ENCODE measurements at regions not wholly inside any gene's neighbourhood (a gene's known extent, or its start where the extent isn't known, plus 50 kb on each side); places are given as distances from the start of the nearest gene placed in this dataset.

- no peaks in the 10 kb centered on the region for H3K36me3 ChIP-seq (replicated peaks; ENCODE audit: insufficient read depth, low read length)
- no peak overlapping the region for H3K27ac ChIP-seq (ENCODE audit: low read length)
- no peaks in the 10 kb centered on the region for H3K4me1 ChIP-seq (ENCODE audit: low read length)
- H3K27me3 ChIP-seq (replicated peaks; ENCODE audit: insufficient read depth, low read length), result no peaks in the 10 kb centered on the region
- no peak overlapping the region for H3K4me3 ChIP-seq (ENCODE audit: low read length)
- no peaks in the 10 kb centered on the region for H3F3A ChIP-seq (ENCODE audit: insufficient read depth, low read length)
- TF ChIP-seq EZH2phosphoT487 (IDR thresholded peaks at IDR 0.05; ENCODE audit: low read length) (no peak), EZH2 (optimal IDR thresholded peaks at IDR 0.05; ENCODE audit: low read depth, low read length) (no peak), CTCF (IDR thresholded peaks at IDR 0.05; ENCODE audit: low read length) (no peak)
- H2AFZ ChIP-seq (ENCODE audit: low read length), result no peak overlapping the region
- H3K79me2 ChIP-seq (ENCODE audit: low read length), result no peaks in the 10 kb centered on the region
- H3K9ac ChIP-seq (ENCODE audit: low read length), result no peak overlapping the region
- H3K4me2 ChIP-seq (ENCODE audit: low read depth, low read length), result no peak overlapping the region
- H4K20me1 ChIP-seq (ENCODE audit: insufficient read depth, low read length), result no peaks in the 10 kb centered on the region
- H3K9me3 ChIP-seq (replicated peaks; ENCODE audit: insufficient read depth, low read length), result no peaks in the 10 kb centered on the region
- no peak for DNase-seq
- no peaks in the 10 kb centered on the region for H3K9me2 ChIP-seq (replicated peaks; ENCODE audit: insufficient read depth, low read length)
Measured at GRCh38 chr2:236636261-236636660, 66.6 kb downstream of the ACKR3 start.

- no peak for TF ChIP-seq EZH2 (optimal IDR thresholded peaks at IDR 0.05; ENCODE audit: low read depth, low read length)
- no peak for TF ChIP-seq CTCF (IDR thresholded peaks at IDR 0.05; ENCODE audit: low read length)
- no peak for TF ChIP-seq EZH2phosphoT487 (IDR thresholded peaks at IDR 0.05; ENCODE audit: low read length)
- Histone ChIP-seq H3K4me2 (ENCODE audit: low read depth, low read length) (no peak overlapping the region), H3K36me3 (replicated peaks; ENCODE audit: insufficient read depth, low read length) (no peaks in the 10 kb centered on the region), H3K27me3 (replicated peaks; ENCODE audit: insufficient read depth, low read length) (no peaks in the 10 kb centered on the region), H3K27ac (ENCODE audit: low read length) (no peak overlapping the region), H4K20me1 (ENCODE audit: insufficient read depth, low read length) (no peaks in the 10 kb centered on the region), H3K4me1 (ENCODE audit: low read length) (no peaks in the 10 kb centered on the region), H3K4me3 (ENCODE audit: low read length) (no peak overlapping the region), H3K9ac (ENCODE audit: low read length) (no peak overlapping the region), H3K79me2 (ENCODE audit: low read length) (no peaks in the 10 kb centered on the region), H2AFZ (ENCODE audit: low read length) (no peak overlapping the region), H3K9me2 (replicated peaks; ENCODE audit: insufficient read depth, low read length) (no peaks in the 10 kb centered on the region), H3F3A (ENCODE audit: insufficient read depth, low read length) (no peaks in the 10 kb centered on the region), H3K9me3 (replicated peaks; ENCODE audit: insufficient read depth, low read length) (no peaks in the 10 kb centered on the region)
- no peak for DNase-seq
Measured at GRCh38 chr2:236636714-236637470, 67.3 kb downstream of the ACKR3 start.

GRCh38 chr2:236637686-236638569 is 68.3 kb downstream of the ACKR3 start:
- Histone ChIP-seq H3K4me3 (ENCODE audit: low read length) (no peak overlapping the region), H3K79me2 (ENCODE audit: low read length) (no peaks in the 10 kb centered on the region), H4K20me1 (ENCODE audit: insufficient read depth, low read length) (no peaks in the 10 kb centered on the region), H3K36me3 (replicated peaks; ENCODE audit: insufficient read depth, low read length) (no peaks in the 10 kb centered on the region), H3K9me3 (replicated peaks; ENCODE audit: insufficient read depth, low read length) (no peaks in the 10 kb centered on the region), H3F3A (ENCODE audit: insufficient read depth, low read length) (no peaks in the 10 kb centered on the region), H2AFZ (ENCODE audit: low read length) (no peak overlapping the region), H3K27ac (ENCODE audit: low read length) (no peak overlapping the region), H3K9ac (ENCODE audit: low read length) (no peak overlapping the region), H3K27me3 (replicated peaks; ENCODE audit: insufficient read depth, low read length) (no peaks in the 10 kb centered on the region), H3K4me2 (ENCODE audit: low read depth, low read length) (no peak overlapping the region), H3K4me1 (ENCODE audit: low read length) (no peaks in the 10 kb centered on the region), H3K9me2 (replicated peaks; ENCODE audit: insufficient read depth, low read length) (no peaks in the 10 kb centered on the region)
- no peak for DNase-seq
- TF ChIP-seq EZH2 (optimal IDR thresholded peaks at IDR 0.05; ENCODE audit: low read depth, low read length) (no peak), EZH2phosphoT487 (IDR thresholded peaks at IDR 0.05; ENCODE audit: low read length) (no peak)
